SK-N-MC (cell line): ENCODE measurements at regions not wholly inside any gene's neighbourhood (a gene's known extent, or its start where the extent isn't known, plus 50 kb on each side); places are given as distances from the start of the nearest gene placed in this dataset.

Source experiments
- EZH2 ChIP-seq: fragments of 200-600 bp; sonication (generic); IDR thresholded peaks from one replicate; pipeline ENCODE4 v1.6.1; 2017; ENCODE audit warnings: antibody characterized with exemption
- POLR2AphosphoS5 ChIP-seq: IDR thresholded peaks from 2 replicates; pipeline ENCODE4 v1.6.1; 2012; ENCODE audit warnings: mild to moderate bottlenecking, low read depth, low read length, borderline replicate concordance

DNA sequence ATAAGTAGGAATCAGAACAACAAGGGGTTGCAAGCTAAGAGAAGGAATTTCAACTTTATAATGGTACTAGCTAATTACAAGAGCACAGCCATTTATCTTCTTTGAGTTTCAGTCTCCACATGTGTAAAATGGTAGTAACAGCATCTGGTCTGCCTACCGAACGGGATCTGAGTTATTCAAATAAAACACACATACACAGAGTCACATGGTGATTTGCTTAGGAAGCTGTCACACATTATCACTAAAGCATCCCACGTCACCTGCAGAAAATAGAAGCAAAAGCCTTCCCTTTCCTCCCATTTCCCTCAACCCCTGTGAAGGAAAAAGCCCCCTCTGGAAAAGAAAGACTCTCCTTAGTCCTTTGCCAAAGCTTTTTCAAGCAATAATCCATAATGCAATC is 389.7 kb downstream of the OMA1 start:
- TF ChIP-seq POLR2AphosphoS5 (no peak), EZH2 (no peak)
